ENCODE measurements at regions not wholly inside any gene's neighbourhood (a gene's known extent, or its start where the extent isn't known, plus 50 kb on each side); places are given as distances from the start of the nearest gene placed in this dataset.

DNA sequence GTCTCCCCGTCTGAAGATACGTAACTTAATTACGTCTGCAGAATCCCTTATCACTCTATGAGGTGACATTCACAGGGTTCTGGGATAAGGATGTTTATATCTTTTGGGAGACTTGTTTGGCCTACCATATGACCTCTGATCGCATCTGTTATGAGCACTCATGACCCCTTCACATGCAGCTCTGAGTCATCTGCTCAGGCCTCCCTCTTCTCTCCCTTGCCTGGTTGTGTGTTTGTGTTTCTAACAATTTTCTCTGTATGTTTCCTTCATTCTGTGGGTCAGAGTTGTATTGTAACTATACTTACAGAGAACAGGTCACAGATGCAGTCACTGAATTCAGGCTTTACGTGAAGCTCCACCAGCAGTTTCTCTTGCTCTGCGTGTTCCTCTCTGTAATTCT is 330.6 kb downstream of the TENT4A start:
- no peak for ATAC-seq
- TF ChIP-seq OSR1 (CRISPR knock-in tag; IDR thresholded peaks at IDR 0.05) (no peak), CSRNP3 (CRISPR knock-in tag; IDR thresholded peaks at IDR 0.05) (no peak), CSDC2 (CRISPR knock-in tag; IDR thresholded peaks at IDR 0.05) (no peak), CREB5 (CRISPR knock-in tag; IDR thresholded peaks at IDR 0.05; ENCODE audit: low read depth) (no peak), ZFP3 (CRISPR knock-in tag; IDR thresholded peaks at IDR 0.05) (no peak), ARNTL (CRISPR knock-in tag; IDR thresholded peaks at IDR 0.05; ENCODE audit: borderline replicate concordance, low read depth) (no peak), SNAI2 (CRISPR knock-in tag; IDR thresholded peaks at IDR 0.05) (no peak), TCF4 (CRISPR knock-in tag; IDR thresholded peaks at IDR 0.05; ENCODE audit: borderline replicate concordance) (no peak), ZFP30 (CRISPR knock-in tag; IDR thresholded peaks at IDR 0.05) (no peak), PPARA (CRISPR knock-in tag; IDR thresholded peaks at IDR 0.05; ENCODE audit: borderline replicate concordance) (no peak), ZC3H10 (CRISPR knock-in tag; IDR thresholded peaks at IDR 0.05) (no peak), RARB (CRISPR knock-in tag; IDR thresholded peaks at IDR 0.05) (no peak), TOX (CRISPR knock-in tag; IDR thresholded peaks at IDR 0.05; ENCODE audit: borderline replicate concordance) (no peak), ISL1 (CRISPR knock-in tag; IDR thresholded peaks at IDR 0.05) (no peak), TSHZ2 (CRISPR knock-in tag; IDR thresholded peaks at IDR 0.05) (no peak), ESRRG (CRISPR knock-in tag; IDR thresholded peaks at IDR 0.05) (no peak), ZNF70 (CRISPR knock-in tag; IDR thresholded peaks at IDR 0.05) (no peak), BACH2 (CRISPR knock-in tag; IDR thresholded peaks at IDR 0.05; ENCODE audit: borderline replicate concordance) (no peak), GLIS3 (CRISPR knock-in tag; IDR thresholded peaks at IDR 0.05) (no peak)
- TF ChIP-seq, protein P1, sequence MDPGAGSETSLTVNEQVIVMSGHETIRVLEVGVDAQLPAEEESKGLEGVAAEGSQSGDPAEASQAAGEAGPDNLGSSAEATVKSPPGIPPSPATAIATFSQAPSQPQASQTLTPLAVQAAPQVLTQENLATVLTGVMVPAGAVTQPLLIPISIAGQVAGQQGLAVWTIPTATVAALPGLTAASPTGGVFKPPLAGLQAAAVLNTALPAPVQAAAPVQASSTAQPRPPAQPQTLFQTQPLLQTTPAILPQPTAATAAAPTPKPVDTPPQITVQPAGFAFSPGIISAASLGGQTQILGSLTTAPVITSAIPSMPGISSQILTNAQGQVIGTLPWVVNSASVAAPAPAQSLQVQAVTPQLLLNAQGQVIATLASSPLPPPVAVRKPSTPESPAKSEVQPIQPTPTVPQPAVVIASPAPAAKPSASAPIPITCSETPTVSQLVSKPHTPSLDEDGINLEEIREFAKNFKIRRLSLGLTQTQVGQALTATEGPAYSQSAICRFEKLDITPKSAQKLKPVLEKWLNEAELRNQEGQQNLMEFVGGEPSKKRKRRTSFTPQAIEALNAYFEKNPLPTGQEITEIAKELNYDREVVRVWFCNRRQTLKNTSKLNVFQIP (CRISPR knock-in tag; IDR thresholded peaks at IDR 0.05; ENCODE audit: borderline replicate concordance, low read depth), result no peak

DNA sequence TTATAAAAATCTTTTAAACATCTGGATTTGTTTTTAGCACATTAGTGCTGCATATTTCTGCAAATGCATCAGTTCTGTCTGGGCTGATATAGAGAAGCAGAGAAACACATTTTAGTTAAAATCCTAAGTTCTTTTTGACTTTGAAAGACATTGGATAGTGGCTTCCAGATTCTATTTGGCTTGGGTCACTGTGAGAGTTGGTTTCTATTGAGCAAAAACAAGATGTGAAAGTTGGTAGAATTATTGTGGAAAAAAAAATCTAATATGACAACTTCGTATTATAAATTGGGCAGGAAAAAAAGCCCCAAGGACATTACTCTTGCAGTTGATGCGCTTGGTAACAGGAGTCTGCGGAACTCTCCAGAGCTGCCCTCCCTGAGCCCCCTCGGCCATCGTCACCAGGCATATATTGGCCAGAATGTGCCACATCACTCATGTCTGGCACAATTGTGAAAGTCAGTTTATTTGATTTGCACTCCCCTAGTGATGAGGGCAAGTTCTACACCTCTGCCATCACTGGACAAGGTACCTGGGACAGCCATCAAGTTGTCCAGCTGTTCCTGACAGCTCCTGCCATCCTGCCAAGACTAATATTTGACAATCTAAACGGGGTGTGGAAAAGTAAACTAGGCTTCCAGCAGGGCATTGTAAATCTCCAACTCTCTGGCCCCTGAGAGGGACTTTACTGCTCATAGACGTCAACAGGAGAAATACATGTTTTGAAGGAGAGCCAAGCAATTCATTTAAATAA is 334.5 kb downstream of the TENT4A start:
- no peak for ATAC-seq
- no peak for TF ChIP-seq PPARA (CRISPR knock-in tag; IDR thresholded peaks at IDR 0.05; ENCODE audit: borderline replicate concordance)
- TF ChIP-seq CSRNP3 (CRISPR knock-in tag; IDR thresholded peaks at IDR 0.05), result no peak
- TF ChIP-seq BACH2 (CRISPR knock-in tag; IDR thresholded peaks at IDR 0.05; ENCODE audit: borderline replicate concordance), result no peak
- no peak for TF ChIP-seq TOX (CRISPR knock-in tag; IDR thresholded peaks at IDR 0.05; ENCODE audit: borderline replicate concordance)
- TF ChIP-seq TCF4 (CRISPR knock-in tag; IDR thresholded peaks at IDR 0.05; ENCODE audit: borderline replicate concordance), result no peak
- TF ChIP-seq ISL1 (CRISPR knock-in tag; IDR thresholded peaks at IDR 0.05), result no peak

GRCh38 chr5:7050986-7051385 is 337.8 kb downstream of the TENT4A start:
- no peak for TF ChIP-seq PPARA (CRISPR knock-in tag; IDR thresholded peaks at IDR 0.05; ENCODE audit: borderline replicate concordance)
- TF ChIP-seq TOX (CRISPR knock-in tag; IDR thresholded peaks at IDR 0.05; ENCODE audit: borderline replicate concordance), result no peak
- TF ChIP-seq ESRRG (CRISPR knock-in tag; IDR thresholded peaks at IDR 0.05), result no peak
- TF ChIP-seq ZNF70 (CRISPR knock-in tag; IDR thresholded peaks at IDR 0.05), result no peak
- no peak for ATAC-seq
